ENCODE measurements at regions not wholly inside any gene's neighbourhood (a gene's known extent, or its start where the extent isn't known, plus 50 kb on each side); places are given as distances from the start of the nearest gene placed in this dataset.

DNA sequence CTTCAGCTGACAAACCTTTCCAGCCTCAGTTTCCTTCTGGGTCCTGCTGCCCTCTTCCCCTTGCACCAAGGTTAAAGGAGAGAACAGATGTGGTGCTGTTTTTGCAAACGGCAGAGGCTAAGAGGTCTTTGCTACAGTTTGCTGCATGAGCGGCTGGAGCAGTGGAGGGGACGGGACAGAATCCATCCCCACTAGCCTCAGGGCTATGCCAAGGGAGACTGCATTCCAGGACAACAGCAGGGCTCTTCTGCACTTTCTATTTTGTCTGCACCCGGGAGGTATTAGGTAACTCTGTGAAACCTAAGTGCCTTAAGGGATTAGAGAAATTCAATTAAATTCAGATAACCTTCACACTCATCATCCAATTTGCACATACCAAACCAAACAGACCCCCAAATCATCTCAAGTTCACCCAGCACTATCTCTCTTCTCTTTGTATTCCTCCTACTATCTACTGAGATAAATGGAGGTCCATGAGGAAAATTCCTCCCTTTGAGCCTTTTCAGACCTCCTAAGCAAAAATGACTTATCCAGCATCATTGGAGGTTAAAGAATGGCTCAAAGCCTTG, 103.8 kb upstream of the VRK1 start:
- no peak for DNase-seq (ENCODE audit: low spot score)

DNA sequence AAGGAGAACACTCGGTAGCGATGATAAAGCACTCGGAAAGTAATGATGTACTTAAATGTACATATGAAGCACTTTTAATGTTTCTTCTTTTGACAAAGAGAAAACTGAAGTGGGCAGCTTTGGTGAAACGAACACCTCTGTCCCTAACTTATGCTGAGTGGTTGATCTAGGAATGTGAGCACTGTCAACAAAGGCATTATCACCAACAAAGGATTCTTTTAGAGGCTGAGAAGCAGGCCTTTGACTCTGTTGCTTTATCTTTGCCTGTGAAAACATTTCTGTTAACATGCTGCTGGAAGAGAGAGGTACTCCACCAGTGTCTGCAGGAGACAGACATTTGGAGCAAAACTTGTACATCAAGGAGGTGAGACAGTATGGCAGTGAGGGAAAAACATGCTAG, 103.2 kb upstream of the VRK1 start:
- TF ChIP-seq FOXA2 (IDR thresholded peaks at IDR 0.05) (no peak), YY1 (IDR thresholded peaks at IDR 0.05) (no peak), RAD21 (IDR thresholded peaks at IDR 0.05) (no peak), TAF1 (conservative IDR thresholded peaks at IDR 0.05) (no peak), HNF4G (IDR thresholded peaks at IDR 0.05) (no peak), NR2F2 (IDR thresholded peaks at IDR 0.05) (no peak), RXRA (IDR thresholded peaks at IDR 0.05) (no peak), FOXA1 (IDR thresholded peaks at IDR 0.05) (no peak)
- TF ChIP-seq, protein P1, sequence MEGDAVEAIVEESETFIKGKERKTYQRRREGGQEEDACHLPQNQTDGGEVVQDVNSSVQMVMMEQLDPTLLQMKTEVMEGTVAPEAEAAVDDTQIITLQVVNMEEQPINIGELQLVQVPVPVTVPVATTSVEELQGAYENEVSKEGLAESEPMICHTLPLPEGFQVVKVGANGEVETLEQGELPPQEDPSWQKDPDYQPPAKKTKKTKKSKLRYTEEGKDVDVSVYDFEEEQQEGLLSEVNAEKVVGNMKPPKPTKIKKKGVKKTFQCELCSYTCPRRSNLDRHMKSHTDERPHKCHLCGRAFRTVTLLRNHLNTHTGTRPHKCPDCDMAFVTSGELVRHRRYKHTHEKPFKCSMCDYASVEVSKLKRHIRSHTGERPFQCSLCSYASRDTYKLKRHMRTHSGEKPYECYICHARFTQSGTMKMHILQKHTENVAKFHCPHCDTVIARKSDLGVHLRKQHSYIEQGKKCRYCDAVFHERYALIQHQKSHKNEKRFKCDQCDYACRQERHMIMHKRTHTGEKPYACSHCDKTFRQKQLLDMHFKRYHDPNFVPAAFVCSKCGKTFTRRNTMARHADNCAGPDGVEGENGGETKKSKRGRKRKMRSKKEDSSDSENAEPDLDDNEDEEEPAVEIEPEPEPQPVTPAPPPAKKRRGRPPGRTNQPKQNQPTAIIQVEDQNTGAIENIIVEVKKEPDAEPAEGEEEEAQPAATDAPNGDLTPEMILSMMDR (IDR thresholded peaks at IDR 0.05; ENCODE audit: low read depth, low read length, missing input control): no peak
- TF ChIP-seq, protein P2, sequence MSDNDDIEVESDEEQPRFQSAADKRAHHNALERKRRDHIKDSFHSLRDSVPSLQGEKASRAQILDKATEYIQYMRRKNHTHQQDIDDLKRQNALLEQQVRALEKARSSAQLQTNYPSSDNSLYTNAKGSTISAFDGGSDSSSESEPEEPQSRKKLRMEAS (IDR thresholded peaks at IDR 0.05): no peak
- TF ChIP-seq, protein P3, sequence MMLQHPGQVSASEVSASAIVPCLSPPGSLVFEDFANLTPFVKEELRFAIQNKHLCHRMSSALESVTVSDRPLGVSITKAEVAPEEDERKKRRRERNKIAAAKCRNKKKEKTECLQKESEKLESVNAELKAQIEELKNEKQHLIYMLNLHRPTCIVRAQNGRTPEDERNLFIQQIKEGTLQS (IDR thresholded peaks at IDR 0.05): no peak
- H3K9ac ChIP-seq (ENCODE audit: low read depth in 1 of 2, low read length in 2 of 2): no peak overlapping the region
- no peak overlapping the region for H3K4me3 ChIP-seq (ENCODE audit: low read depth in 1 of 3, low read length in 3 of 3)
- DNase-seq (ENCODE audit: low spot score): no peak
- no peak overlapping the region for H3K27ac ChIP-seq (ENCODE audit: low read depth in 1 of 2, low read length in 2 of 2)
- peaks cover 0 to 3% (median 0%) of the 10 kb centered on the region in 4 donors for H3K27me3 ChIP-seq (ENCODE audit: control insufficient read depth in 4 of 4, insufficient read depth in 4 of 4, low read length in 3 of 4)
- WGBS: 50% methylated on average over 4 of the region's 4 CpGs
- no peaks in the 10 kb centered on the region for H3K36me3 ChIP-seq (ENCODE audit: control insufficient read depth in 4 of 4, insufficient read depth in 3 of 4, low read depth in 1 of 4, low read length in 3 of 4)
- peaks cover 0 to 5% (median 2%) of the 10 kb centered on the region in 4 donors for H3K4me1 ChIP-seq (ENCODE audit: control insufficient read depth in 4 of 4, insufficient read depth in 4 of 4, low read length in 3 of 4)
- H3K9me3 ChIP-seq (ENCODE audit: control insufficient read depth in 4 of 4, low read length in 3 of 4): no peaks in the 10 kb centered on the region

More for the DNA sequence above, 103.8 kb upstream of the VRK1 start:
- peaks cover 0 to 3% (median 0%) of the 10 kb centered on the region in 4 donors for H3K27me3 ChIP-seq (ENCODE audit: control insufficient read depth in 4 of 4, insufficient read depth in 4 of 4, low read length in 3 of 4)
- no peak overlapping the region for H3K4me3 ChIP-seq (ENCODE audit: low read depth in 1 of 3, low read length in 3 of 3)
- H3K4me1 ChIP-seq (ENCODE audit: control insufficient read depth in 4 of 4, insufficient read depth in 4 of 4, low read length in 3 of 4): peaks cover 0 to 5% (median 2%) of the 10 kb centered on the region in 4 donors
- H3K9ac ChIP-seq (ENCODE audit: low read depth in 1 of 2, low read length in 2 of 2): no peak overlapping the region
- no peaks in the 10 kb centered on the region for H3K36me3 ChIP-seq (ENCODE audit: control insufficient read depth in 4 of 4, insufficient read depth in 3 of 4, low read depth in 1 of 4, low read length in 3 of 4)
- TF ChIP-seq FOXA2 (IDR thresholded peaks at IDR 0.05): no peak
- TF ChIP-seq, protein P2 (IDR thresholded peaks at IDR 0.05): no peak
- no peak for TF ChIP-seq FOXA1 (IDR thresholded peaks at IDR 0.05)
- no peak for TF ChIP-seq RAD21 (IDR thresholded peaks at IDR 0.05)
- no peak for TF ChIP-seq RXRA (IDR thresholded peaks at IDR 0.05)
- TF ChIP-seq, protein P4, sequence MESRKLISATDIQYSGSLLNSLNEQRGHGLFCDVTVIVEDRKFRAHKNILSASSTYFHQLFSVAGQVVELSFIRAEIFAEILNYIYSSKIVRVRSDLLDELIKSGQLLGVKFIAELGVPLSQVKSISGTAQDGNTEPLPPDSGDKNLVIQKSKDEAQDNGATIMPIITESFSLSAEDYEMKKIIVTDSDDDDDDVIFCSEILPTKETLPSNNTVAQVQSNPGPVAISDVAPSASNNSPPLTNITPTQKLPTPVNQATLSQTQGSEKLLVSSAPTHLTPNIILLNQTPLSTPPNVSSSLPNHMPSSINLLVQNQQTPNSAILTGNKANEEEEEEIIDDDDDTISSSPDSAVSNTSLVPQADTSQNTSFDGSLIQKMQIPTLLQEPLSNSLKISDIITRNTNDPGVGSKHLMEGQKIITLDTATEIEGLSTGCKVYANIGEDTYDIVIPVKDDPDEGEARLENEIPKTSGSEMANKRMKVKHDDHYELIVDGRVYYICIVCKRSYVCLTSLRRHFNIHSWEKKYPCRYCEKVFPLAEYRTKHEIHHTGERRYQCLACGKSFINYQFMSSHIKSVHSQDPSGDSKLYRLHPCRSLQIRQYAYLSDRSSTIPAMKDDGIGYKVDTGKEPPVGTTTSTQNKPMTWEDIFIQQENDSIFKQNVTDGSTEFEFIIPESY (IDR thresholded peaks at IDR 0.05): no peak
- TF ChIP-seq GABPA (IDR thresholded peaks at IDR 0.05 in 1 of 2, conservative IDR thresholded peaks at IDR 0.05 in 1 of 2): no peak
- TF ChIP-seq, protein P3 (IDR thresholded peaks at IDR 0.05): no peak
- TF ChIP-seq JUND (IDR thresholded peaks at IDR 0.05): no peak
- TF ChIP-seq EGR1 (IDR thresholded peaks at IDR 0.05; ENCODE audit: low read depth in 2 of 2): no peak
- no peak for TF ChIP-seq SP1 (IDR thresholded peaks at IDR 0.05)
- no peak for TF ChIP-seq HNF4A (conservative IDR thresholded peaks at IDR 0.05)
- TF ChIP-seq, protein P5, sequence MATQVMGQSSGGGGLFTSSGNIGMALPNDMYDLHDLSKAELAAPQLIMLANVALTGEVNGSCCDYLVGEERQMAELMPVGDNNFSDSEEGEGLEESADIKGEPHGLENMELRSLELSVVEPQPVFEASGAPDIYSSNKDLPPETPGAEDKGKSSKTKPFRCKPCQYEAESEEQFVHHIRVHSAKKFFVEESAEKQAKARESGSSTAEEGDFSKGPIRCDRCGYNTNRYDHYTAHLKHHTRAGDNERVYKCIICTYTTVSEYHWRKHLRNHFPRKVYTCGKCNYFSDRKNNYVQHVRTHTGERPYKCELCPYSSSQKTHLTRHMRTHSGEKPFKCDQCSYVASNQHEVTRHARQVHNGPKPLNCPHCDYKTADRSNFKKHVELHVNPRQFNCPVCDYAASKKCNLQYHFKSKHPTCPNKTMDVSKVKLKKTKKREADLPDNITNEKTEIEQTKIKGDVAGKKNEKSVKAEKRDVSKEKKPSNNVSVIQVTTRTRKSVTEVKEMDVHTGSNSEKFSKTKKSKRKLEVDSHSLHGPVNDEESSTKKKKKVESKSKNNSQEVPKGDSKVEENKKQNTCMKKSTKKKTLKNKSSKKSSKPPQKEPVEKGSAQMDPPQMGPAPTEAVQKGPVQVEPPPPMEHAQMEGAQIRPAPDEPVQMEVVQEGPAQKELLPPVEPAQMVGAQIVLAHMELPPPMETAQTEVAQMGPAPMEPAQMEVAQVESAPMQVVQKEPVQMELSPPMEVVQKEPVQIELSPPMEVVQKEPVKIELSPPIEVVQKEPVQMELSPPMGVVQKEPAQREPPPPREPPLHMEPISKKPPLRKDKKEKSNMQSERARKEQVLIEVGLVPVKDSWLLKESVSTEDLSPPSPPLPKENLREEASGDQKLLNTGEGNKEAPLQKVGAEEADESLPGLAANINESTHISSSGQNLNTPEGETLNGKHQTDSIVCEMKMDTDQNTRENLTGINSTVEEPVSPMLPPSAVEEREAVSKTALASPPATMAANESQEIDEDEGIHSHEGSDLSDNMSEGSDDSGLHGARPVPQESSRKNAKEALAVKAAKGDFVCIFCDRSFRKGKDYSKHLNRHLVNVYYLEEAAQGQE (IDR thresholded peaks at IDR 0.05): no peak
- 57% methylated on average over 4 of the region's 4 CpGs for WGBS
- no peak overlapping the region for H3K27ac ChIP-seq (ENCODE audit: low read depth in 1 of 2, low read length in 2 of 2)
- H3K9me3 ChIP-seq (ENCODE audit: control insufficient read depth in 4 of 4, low read length in 3 of 4): no peaks in the 10 kb centered on the region
